Hypothalamus (tissue), 51 donors: ENCODE measurements at regions not wholly inside any gene's neighbourhood (a gene's known extent, or its start where the extent isn't known, plus 50 kb on each side); places are given as distances from the start of the nearest gene placed in this dataset.
"Not testable (repeated sequence)": the region's sequence is repeated elsewhere in the genome, so short reads cannot be mapped to it uniquely, and the experiment has no call there.

ENCODE experiments used
- DNase-seq, 51 donors: peaks; one replicate each; lab custom pipeline; 2025; lab: John Stamatoyannopoulos, UW

DNA sequence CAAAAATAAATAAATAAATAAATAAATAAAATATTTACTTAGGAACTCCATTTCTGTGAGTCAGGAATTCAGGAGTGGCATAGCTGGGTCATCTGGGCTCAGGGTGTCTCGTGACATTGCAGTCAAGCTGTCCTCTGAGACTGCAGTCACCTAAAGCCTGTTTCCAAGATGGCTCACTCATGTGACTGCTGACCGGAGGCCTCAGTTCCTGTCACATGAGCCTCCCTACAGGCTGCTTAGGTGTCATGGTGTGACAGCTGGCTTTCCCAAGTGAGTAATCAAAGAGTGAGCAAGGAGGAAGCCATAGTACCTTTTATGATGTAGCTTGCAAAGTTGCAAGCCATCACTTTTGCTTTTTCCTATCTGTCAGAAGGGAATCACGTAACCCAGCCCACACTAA is 128.6 kb upstream of the KCTD7 start:
- no peak for DNase-seq

GRCh38 chr7:66502230-66503035 is 126.2 kb upstream of the KCTD7 start:
- DNase-seq: no peak

GRCh38 chr7:66503036-66503370 is 125.7 kb upstream of the KCTD7 start:
- no peak for DNase-seq

DNA sequence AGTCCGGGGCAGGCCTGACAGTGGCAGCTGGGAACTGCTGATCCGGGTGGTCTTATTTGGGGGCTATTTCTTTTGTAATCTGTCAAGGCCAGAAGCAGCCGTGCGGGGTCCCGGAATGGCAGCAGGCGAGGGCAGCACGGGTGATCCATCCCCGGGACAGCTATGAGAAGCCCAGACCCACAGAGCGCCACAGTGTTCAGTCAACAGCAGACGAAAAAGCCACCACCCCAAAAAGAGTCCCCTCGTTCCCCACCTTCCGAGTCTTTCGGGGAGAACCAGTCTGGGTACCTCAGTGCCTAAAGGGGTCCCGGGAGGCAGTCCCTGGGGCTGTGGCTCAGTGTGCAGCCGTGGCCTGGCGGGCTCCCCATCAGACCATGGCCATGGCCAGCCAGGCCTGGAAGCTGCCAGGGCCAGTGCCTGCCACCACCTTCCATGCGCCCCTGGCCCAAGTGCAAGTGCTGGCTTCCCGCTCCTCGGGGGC is 125.1 kb upstream of the KCTD7 start:
- no peak for DNase-seq

DNA sequence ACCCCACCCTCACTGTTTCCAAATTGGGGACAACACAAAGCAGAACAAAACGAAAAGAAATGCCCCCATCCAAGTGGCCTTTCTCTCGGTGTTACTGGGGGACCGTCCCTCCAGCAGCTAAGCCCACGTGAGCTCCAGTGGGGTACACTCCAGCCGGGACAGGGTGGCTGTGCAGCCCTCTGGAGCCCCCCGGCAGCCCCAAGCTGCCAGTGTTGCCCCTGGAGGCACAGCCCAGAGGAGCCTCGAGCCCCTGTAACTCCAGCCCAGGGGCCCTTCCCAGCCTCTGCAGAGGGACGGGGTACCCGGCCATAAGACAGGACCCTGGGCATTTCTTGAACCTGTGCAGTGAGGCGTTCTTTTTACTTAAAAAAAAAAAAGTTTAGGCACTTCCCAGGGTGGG is 124.5 kb upstream of the KCTD7 start:
- DNase-seq: no peak

DNA sequence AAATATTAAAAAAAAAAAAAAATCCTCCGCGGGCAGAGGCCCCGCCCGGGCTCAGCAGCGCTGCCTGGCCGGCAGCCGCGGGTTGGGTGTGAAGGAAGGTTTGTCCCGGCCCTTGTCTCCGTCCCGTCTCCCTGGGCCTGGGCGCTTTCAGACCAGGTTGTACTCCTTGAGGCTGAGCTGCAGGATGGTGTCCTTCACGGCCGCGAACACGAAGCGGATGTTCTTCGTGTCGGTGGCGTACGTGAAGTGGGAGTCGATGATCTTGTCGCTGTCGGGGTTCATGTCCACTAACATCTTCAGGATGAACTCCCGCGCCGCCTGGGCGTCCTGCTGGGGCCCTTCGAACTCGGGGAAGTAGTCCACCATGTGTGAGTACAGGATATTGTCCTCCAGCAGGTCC is 123.7 kb upstream of the KCTD7 start:
- no peak for DNase-seq

GRCh38 chr7:66505531-66506451 is 122.9 kb upstream of the KCTD7 start:
- peak in 4 of 51 donors; percentile 9 to 32 (median 20) for DNase-seq

GRCh38 chr7:66506703-66507102 is 122.0 kb upstream of the KCTD7 start:
- not testable (repeated sequence) for DNase-seq

DNA sequence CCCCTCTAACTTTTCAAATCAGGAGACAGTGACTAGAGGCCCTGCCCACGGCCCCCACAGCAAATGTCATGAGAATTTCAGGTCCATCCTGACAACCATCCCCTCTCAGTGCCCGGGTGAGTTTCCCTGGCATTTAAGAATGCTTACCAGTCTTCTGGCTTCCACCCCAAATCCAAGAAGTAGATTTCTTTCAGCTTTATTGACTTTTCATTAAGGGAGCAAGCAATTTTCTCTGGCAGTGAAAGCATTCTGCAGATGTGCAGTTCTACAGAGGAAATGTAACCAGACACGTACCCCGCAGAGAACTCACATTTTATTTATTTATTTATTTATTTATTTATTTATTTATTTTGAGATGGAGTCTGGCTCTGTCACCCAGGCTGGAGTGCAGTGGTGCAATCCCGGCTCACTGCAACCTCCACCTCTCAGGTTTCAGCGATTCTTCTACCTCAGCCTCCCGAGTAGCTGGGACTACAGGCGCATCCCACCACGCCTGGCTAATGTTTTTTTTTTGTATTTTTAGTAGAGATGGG is 120.9 kb upstream of the KCTD7 start:
- no peak for DNase-seq

- DNase-seq: no peak
These were observed 120.2 kb upstream of the KCTD7 start for GRCh38 chr7:66508431-66508830.

GRCh38 chr7:66514050-66514449 is 114.6 kb upstream of the KCTD7 start:
- DNase-seq: no peak

- DNase-seq: no peak
These were observed 111.3 kb upstream of the KCTD7 start for GRCh38 chr7:66517212-66517909.

DNA sequence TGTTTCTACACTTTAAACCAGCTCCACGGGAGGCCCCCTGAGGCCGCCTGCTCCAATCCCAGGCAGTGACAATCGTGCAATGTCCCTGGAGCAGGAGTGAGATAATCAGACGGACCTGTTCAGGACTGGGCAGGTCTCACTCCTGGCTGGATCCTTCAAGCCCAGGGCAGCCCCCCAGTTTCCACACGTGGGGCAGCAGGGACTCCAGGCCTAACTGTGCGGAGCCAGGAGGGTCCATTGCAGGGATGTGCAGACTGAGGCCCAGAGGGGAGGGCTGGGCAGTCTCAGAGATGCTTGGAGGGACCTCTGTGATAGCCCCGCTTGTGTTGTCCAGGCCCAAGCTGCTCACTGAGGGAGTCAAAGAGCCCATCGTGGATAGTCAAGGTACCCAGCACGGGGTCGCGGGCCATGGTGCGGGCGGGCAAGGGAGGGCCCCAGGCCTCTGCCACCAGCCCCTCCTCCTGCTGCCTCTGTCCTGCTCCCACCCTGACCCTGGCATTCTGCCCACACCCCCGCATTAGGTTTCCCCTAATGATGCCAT is 110.5 kb upstream of the KCTD7 start:
- DNase-seq: no peak

DNA sequence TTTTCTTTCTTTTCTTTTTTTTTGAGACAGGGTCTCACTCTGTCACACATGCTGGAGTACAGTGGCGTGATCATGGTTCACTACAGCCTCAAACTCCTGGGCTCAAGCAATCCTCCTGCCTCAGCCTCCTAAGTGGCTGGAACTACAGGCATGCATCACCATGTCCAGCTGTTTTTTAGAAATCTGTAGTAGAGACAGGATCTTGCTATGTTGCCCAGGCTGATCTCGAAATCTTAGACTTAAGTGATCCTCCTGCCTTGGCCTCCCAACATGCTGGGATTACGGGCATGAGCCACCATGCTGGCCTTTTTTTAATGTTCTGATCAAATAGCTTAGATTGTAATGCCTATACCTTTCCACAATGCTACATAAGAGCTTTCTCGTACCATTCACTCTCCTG is 107.0 kb upstream of the KCTD7 start:
- DNase-seq: no peak

GRCh38 chr7:66522518-66522917 is 106.2 kb upstream of the KCTD7 start:
- peak in 5 of 51 donors; percentile 3 to 34 (median 10) for DNase-seq

- no peak for DNase-seq
These were observed 105.3 kb upstream of the KCTD7 start for GRCh38 chr7:66523409-66523808.

DNA sequence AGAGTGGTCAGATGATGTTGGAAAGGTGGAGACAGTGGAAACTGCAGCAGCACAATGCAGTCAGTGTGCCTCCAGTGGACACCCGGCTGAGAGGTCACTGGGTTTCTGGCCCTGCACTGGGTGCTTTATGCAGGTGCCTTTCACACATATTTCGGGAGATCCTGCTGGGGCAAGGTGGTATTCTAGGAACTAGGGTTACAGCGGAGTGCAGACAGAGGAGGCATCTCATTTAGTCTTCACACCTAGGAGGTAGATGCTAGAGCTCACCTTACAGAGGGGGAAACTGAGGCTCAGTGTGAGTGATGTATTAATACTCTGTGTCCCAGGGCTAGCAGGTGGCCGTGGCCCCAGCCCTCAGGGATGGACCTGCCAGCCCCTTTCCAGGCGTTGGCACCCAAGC is 103.9 kb upstream of the KCTD7 start:
- no peak for DNase-seq

DNA sequence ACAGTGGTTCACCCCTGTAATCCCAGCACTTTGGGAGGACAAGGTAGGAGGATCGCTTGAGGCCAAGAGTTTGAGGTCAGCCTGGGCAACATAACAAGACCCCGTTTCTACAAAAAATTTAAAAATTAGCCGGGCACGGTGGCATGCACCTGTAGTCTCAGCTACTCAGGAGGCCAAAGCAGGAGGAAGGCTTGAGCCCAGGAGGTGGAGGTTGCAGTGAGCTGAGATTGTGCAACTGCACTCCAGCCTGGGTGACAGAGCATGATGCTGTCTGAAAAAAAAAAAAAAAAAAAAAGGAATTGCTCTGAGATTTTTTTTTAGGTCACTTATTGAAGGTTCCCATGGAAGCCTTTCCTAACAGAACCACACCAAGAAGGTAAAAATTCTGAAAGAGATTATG is 101.9 kb upstream of the KCTD7 start:
- DNase-seq: not testable (repeated sequence)

DNA sequence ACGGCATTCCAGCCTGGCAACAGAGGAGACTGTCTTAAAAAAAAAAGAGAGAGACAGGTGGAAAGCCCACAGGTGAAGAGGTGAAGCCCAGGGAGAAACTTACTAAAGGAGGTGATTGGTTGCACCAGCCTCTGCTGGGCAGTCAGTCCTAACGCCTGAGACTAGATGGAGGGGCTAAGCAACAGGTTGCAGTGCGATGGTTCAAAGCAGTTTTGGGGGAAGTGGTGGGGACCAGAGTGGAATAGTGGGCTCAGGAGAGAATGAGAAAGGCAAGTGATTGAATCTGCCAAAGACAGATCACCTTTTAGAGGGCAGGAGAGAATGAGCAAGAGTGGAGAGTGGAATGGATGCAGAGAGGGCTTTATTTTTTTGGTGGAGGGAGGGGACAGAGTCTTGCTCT is 100.0 kb upstream of the KCTD7 start:
- DNase-seq: no peak

- DNase-seq: peak in 9 of 51 donors; percentile 8 to 82 (median 19)
These were observed 98.6 kb upstream of the KCTD7 start for GRCh38 chr7:66529883-66530610.
